ENCODE measurements at regions not wholly inside any gene's neighbourhood (a gene's known extent, or its start where the extent isn't known, plus 50 kb on each side); places are given as distances from the start of the nearest gene placed in this dataset.
"Not testable (repeated sequence)": the region's sequence is repeated elsewhere in the genome, so short reads cannot be mapped to it uniquely, and the experiment has no call there.

- DNase-seq (ENCODE audit: low read depth): no peak
- H3K4me3 ChIP-seq (ENCODE audit: low read depth, low read length): no peak overlapping the region
- TF ChIP-seq CTCF (IDR thresholded peaks at IDR 0.05; ENCODE audit: insufficient read depth, low read length): no peak
Measured at GRCh38 chr18:3346487-3346886, 84.6 kb downstream of the MYL12B start.

GRCh38 chr18:3347286-3347803, 85.4 kb downstream of the MYL12B start:
- DNase-seq (ENCODE audit: low read depth): no peak
- no peak overlapping the region for H3K4me3 ChIP-seq (ENCODE audit: low read depth, low read length)
- no peak for TF ChIP-seq CTCF (IDR thresholded peaks at IDR 0.05; ENCODE audit: insufficient read depth, low read length)

GRCh38 chr18:3348176-3348575, 86.2 kb downstream of the MYL12B start:
- no peak for TF ChIP-seq CTCF (IDR thresholded peaks at IDR 0.05; ENCODE audit: insufficient read depth, low read length)
- H3K4me3 ChIP-seq (ENCODE audit: low read depth, low read length): no peak overlapping the region
- DNase-seq (ENCODE audit: low read depth): no peak

GRCh38 chr18:3349046-3349841, 87.3 kb downstream of the MYL12B start:
- DNase-seq (ENCODE audit: low read depth); H3K4me3 ChIP-seq (ENCODE audit: low read depth, low read length): not testable (repeated sequence)

- no peak for TF ChIP-seq CTCF (IDR thresholded peaks at IDR 0.05; ENCODE audit: insufficient read depth, low read length)
- H3K4me3 ChIP-seq (ENCODE audit: low read depth, low read length): no peak overlapping the region
- DNase-seq (ENCODE audit: low read depth): no peak
Measured at GRCh38 chr18:3350021-3350420, 88.1 kb downstream of the MYL12B start.

- DNase-seq (ENCODE audit: low read depth): no peak
- H3K4me3 ChIP-seq (ENCODE audit: low read depth, low read length): no peak overlapping the region
- TF ChIP-seq CTCF (IDR thresholded peaks at IDR 0.05; ENCODE audit: insufficient read depth, low read length): no peak
Measured at GRCh38 chr18:3350566-3351527, 88.9 kb downstream of the MYL12B start.

- TF ChIP-seq CTCF (IDR thresholded peaks at IDR 0.05; ENCODE audit: insufficient read depth, low read length): no peak
- no peak for DNase-seq (ENCODE audit: low read depth)
- no peak overlapping the region for H3K4me3 ChIP-seq (ENCODE audit: low read depth, low read length)
Measured at GRCh38 chr18:3354506-3354905, 92.6 kb downstream of the MYL12B start.
